SJCRH30 (cell line): ENCODE measurements at regions not wholly inside any gene's neighbourhood (a gene's known extent, or its start where the extent isn't known, plus 50 kb on each side); places are given as distances from the start of the nearest gene placed in this dataset.

Source experiments
- DNase-seq, 2 experiments: peaks; one replicate each; pipeline ENCODE4 v3.0.0-alpha.2; 2015 to 2020
- H3K27ac ChIP-seq: fragments of 250-450 bp; sonication (Bioruptor Pico); 2 replicates; pipeline ENCODE4 v1.5.1; 2020; ENCODE audit warnings: mild to moderate bottlenecking, moderate library complexity
- H3K27me3 ChIP-seq: fragments of 250-450 bp; sonication (Bioruptor Pico); 2 replicates; pipeline ENCODE4 v1.5.1; 2020; ENCODE audit warnings: mild to moderate bottlenecking, moderate library complexity
- H3K36me3 ChIP-seq: fragments of 250-450 bp; sonication (Bioruptor Pico); 2 replicates; pipeline ENCODE4 v1.5.1; 2020; ENCODE audit warnings: mild to moderate bottlenecking, moderate library complexity
- H3K4me1 ChIP-seq: fragments of 250-450 bp; sonication (Bioruptor Pico); 2 replicates; pipeline ENCODE4 v1.5.1; 2020; ENCODE audit warnings: mild to moderate bottlenecking, moderate library complexity
- H3K4me3 ChIP-seq: fragments of 250-450 bp; sonication (Bioruptor Pico); 2 replicates; pipeline ENCODE4 v1.5.1; 2020; ENCODE audit warnings: mild to moderate bottlenecking, moderate library complexity
- H3K9me3 ChIP-seq: fragments of 250-450 bp; sonication (Bioruptor Pico); replicated peaks from 2 replicates; pipeline ENCODE4 v1.5.1; 2020; ENCODE audit warnings: mild to moderate bottlenecking, moderate library complexity

- Histone ChIP-seq H3K9me3 (no peaks in the 10 kb centered on the region), H3K4me1 (no peaks in the 10 kb centered on the region), H3K4me3 (no peak overlapping the region), H3K27ac (no peak overlapping the region), H3K36me3 (no peaks in the 10 kb centered on the region), H3K27me3 (no peaks in the 10 kb centered on the region)
- no peak for DNase-seq
Observed at GRCh38 chr3:187896646-187897045, 151.4 kb upstream of the BCL6 start.

DNA sequence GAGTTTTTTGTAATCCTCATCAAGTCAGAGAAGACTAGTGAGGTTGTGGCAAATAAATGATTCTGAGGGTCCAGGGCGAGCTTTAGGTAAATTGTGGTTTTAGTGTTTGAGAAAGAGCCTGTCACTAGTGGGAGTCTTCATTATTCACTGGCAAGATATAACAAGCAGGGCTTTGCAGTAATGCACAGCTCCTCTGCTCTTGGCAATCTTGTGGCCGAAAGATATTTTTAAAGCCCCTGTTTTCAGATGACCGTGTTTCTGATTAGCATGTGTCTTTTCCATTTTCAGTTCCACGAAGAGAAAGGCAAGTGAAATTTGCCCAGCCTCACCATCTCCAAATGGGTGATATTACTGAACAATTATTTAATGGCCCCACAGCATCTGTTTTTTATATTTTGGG lies 154.0 kb upstream of the BCL6 start:
- no peaks in the 10 kb centered on the region for H3K27me3 ChIP-seq
- no peak for DNase-seq
- no peaks in the 10 kb centered on the region for H3K4me1 ChIP-seq
- no peak overlapping the region for H3K4me3 ChIP-seq
- H3K9me3 ChIP-seq = no peaks in the 10 kb centered on the region
- no peak overlapping the region for H3K27ac ChIP-seq
- H3K36me3 ChIP-seq = no peaks in the 10 kb centered on the region

GRCh38 chr3:187900993-187901755 lies 155.9 kb upstream of the BCL6 start:
- H3K36me3 ChIP-seq = no peaks in the 10 kb centered on the region
- no peak overlapping the region for H3K4me3 ChIP-seq
- DNase-seq = no peak
- no peaks in the 10 kb centered on the region for H3K4me1 ChIP-seq
- H3K27me3 ChIP-seq = no peaks in the 10 kb centered on the region
- H3K27ac ChIP-seq = no peak overlapping the region
- no peaks in the 10 kb centered on the region for H3K9me3 ChIP-seq

DNA sequence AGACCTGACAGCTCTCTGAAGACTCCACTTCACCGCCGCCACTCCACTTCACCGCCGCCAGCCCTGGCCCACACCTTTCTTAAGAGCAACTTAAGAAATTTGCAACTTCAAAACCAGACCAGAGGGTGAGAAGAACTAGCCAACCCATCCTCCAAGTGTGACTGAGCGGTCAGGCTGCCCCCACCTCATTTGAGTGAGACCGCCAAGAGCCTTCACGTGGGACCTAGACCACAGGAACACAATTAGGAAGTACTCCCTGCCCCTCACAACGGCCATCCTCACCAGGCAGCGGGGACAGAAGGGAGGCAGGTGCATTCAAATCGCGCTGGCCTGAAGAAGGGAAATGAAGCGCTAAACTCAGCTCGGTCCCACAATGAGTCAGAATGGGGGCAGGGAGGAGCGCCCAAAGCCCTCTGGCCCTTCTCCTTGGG lies 156.8 kb upstream of the BCL6 start:
- no peaks in the 10 kb centered on the region for H3K36me3 ChIP-seq
- DNase-seq = no peak
- H3K27me3 ChIP-seq = no peaks in the 10 kb centered on the region
- H3K4me3 ChIP-seq = no peak overlapping the region
- no peaks in the 10 kb centered on the region for H3K4me1 ChIP-seq
- H3K27ac ChIP-seq = no peak overlapping the region
- no peaks in the 10 kb centered on the region for H3K9me3 ChIP-seq

DNA sequence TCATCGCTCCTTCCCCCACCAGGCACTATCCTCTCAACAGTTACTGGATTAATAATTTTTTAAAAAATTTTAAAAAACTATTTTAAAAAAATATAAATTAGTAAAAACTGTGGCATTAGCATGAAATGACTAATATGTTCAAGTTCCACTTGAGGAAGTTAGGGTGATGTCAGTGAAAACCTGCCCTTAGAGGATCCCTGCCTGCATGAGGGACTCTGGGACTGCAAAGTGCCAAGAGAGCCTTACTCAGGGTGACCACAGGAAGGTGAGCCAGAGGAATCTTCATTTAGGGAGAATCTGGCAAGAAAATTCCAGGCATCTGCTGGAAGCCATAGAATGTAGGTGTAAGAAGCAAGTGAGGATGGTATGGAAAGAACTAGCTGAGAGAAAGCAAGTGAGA lies 157.7 kb upstream of the BCL6 start:
- no peak for DNase-seq
- H3K27ac ChIP-seq = no peak overlapping the region
- H3K4me3 ChIP-seq = no peak overlapping the region
- H3K27me3 ChIP-seq = no peaks in the 10 kb centered on the region
- H3K36me3 ChIP-seq = no peaks in the 10 kb centered on the region
- no peaks in the 10 kb centered on the region for H3K9me3 ChIP-seq
- H3K4me1 ChIP-seq = no peaks in the 10 kb centered on the region

DNA sequence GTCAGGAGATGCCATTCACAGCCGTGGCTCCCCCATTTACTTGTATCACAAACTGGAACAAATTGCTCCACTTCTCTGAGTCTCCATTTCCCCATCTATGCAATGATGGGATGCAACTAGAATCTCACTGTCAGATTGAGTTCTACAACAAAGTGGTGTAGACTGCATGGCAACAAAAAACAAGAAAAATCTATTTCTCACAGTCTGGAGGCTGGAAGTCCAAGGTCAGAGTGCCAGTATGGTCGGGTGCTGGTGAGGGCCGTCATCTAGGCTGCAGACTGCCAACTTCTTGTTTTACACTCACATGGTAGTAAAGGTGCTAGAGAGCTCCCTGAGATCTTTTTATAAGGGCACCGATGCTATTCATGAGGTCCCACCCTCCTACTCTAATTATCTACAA lies 158.4 kb upstream of the BCL6 start:
- Histone ChIP-seq H3K4me3 (no peak overlapping the region), H3K27ac (no peak overlapping the region), H3K9me3 (no peaks in the 10 kb centered on the region), H3K4me1 (no peaks in the 10 kb centered on the region), H3K27me3 (no peaks in the 10 kb centered on the region), H3K36me3 (no peaks in the 10 kb centered on the region)
- no peak for DNase-seq

- H3K36me3 ChIP-seq = no peaks in the 10 kb centered on the region
- DNase-seq = no peak
- H3K9me3 ChIP-seq = no peaks in the 10 kb centered on the region
- H3K4me1 ChIP-seq = no peaks in the 10 kb centered on the region
- no peak overlapping the region for H3K27ac ChIP-seq
- no peak overlapping the region for H3K4me3 ChIP-seq
- H3K27me3 ChIP-seq = no peaks in the 10 kb centered on the region
Observed at GRCh38 chr3:187906416-187906815, 161.1 kb upstream of the BCL6 start.

DNA sequence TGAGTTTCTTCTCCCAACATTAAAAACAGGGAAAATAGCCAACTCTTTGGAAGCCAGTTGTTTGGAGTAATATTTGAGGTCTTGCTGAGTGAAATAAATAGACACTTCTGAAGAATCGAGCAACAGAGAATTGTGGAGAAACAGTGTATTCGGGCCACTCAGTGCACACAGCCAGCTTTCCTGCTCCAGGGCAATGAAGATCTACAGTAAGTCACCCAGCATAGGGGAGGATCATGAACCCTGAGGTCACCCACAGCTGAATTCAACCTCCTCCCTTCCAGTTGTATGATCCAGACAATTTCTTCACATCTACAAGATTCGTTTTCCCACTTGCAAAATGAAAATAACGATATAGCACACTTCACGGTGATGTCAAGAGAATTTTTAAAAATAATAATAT lies 161.7 kb upstream of the BCL6 start:
- Histone ChIP-seq H3K36me3 (no peaks in the 10 kb centered on the region), H3K4me1 (no peaks in the 10 kb centered on the region), H3K4me3 (no peak overlapping the region), H3K9me3 (no peaks in the 10 kb centered on the region), H3K27me3 (no peaks in the 10 kb centered on the region), H3K27ac (no peak overlapping the region)
- DNase-seq = no peak

GRCh38 chr3:187909866-187910265 lies 164.6 kb upstream of the BCL6 start:
- DNase-seq = no peak
- no peaks in the 10 kb centered on the region for H3K9me3 ChIP-seq

GRCh38 chr3:187912007-187912406 lies 166.7 kb upstream of the BCL6 start:
- H3K4me1 ChIP-seq = no peaks in the 10 kb centered on the region
- no peak overlapping the region for H3K4me3 ChIP-seq
- no peaks in the 10 kb centered on the region for H3K36me3 ChIP-seq
- H3K27ac ChIP-seq = no peak overlapping the region
- H3K9me3 ChIP-seq = no peaks in the 10 kb centered on the region
- DNase-seq = no peak
- H3K27me3 ChIP-seq = no peaks in the 10 kb centered on the region

More at GRCh38 chr3:187909866-187910265, 164.6 kb upstream of the BCL6 start:
- Histone ChIP-seq H3K27me3 (no peaks in the 10 kb centered on the region), H3K4me1 (no peaks in the 10 kb centered on the region), H3K4me3 (no peak overlapping the region), H3K36me3 (no peaks in the 10 kb centered on the region), H3K27ac (no peak overlapping the region)

DNA sequence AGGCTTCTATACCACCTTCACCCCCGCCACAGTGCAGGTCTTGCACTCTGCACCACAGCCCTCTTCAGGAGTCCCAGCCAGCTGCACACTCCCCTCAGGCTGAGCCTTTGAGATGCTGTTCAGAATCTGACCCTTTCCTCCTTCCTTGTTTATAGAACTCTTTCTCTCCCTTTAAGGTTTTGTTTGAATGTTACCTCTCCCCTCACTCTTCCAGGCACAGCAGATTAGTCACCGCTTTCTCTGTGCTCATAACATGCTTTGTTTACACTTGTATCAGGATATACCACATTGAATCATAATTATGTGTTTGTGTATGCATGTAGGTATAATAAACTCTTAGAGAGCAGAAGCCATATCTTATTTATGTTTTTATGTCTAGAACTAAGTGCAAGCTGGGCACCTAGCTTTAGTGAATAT lies 168.4 kb upstream of the BCL6 start:
- H3K4me3 ChIP-seq = no peak overlapping the region
- no peaks in the 10 kb centered on the region for H3K9me3 ChIP-seq
- no peaks in the 10 kb centered on the region for H3K36me3 ChIP-seq
- DNase-seq = no peak
- no peaks in the 10 kb centered on the region for H3K27me3 ChIP-seq
- H3K4me1 ChIP-seq = no peaks in the 10 kb centered on the region
- H3K27ac ChIP-seq = no peak overlapping the region

GRCh38 chr3:187914231-187914630 lies 169.0 kb upstream of the BCL6 start:
- Histone ChIP-seq H3K4me1 (no peaks in the 10 kb centered on the region), H3K27ac (no peak overlapping the region), H3K4me3 (no peak overlapping the region), H3K9me3 (no peaks in the 10 kb centered on the region), H3K36me3 (no peaks in the 10 kb centered on the region), H3K27me3 (no peaks in the 10 kb centered on the region)
- DNase-seq = no peak

DNA sequence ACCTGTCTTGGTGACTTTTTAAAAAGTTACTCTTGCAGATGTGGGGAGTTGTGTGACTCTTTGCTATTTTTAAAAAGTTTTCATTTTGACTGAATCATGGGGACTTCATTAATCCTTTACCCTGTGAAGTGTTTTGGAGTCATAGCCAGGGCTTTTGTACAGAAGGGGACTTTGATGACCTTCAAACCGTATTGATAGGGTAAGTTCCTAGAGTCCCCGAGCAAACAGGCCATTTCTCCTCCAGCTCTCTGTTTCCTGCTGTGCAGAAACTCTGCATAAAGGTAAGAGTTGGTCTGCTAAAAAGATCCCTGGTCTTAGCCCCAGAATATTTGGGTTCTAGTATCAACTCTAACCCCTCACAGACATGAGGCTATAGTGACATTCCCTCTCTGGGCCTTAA lies 170.8 kb upstream of the BCL6 start:
- H3K36me3 ChIP-seq = no peaks in the 10 kb centered on the region
- no peaks in the 10 kb centered on the region for H3K27me3 ChIP-seq

DNA sequence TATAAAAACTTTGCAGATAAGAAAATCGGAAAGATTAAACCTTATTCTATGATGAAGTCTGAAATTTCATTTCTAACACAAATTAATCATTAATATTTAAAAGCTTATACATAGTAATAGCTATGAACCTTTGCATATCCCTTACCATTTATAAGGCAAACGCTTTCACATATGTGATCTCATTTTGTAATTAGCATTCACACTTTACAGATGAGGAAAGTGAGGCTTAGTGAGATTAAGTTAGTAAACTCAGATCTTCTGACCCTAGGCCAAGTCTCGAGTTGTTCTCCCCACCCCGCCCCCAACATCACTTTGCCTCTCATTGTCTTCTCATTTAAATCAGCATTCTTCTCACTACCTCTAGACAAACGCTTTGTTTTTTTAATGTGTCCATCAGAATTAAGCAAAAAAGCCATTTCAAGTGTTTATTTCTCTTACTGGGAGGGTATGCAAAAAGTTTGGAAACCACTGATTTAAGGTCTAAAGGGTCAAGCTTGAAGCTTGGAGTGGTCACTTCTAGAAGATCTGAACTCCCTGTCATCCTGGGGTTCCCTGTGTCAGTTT lies 172.9 kb upstream of the BCL6 start:
- DNase-seq = no peak
- Histone ChIP-seq H3K4me3 (no peak overlapping the region), H3K9me3 (no peaks in the 10 kb centered on the region), H3K4me1 (no peaks in the 10 kb centered on the region), H3K36me3 (no peaks in the 10 kb centered on the region), H3K27ac (no peak overlapping the region), H3K27me3 (no peaks in the 10 kb centered on the region)

More for the DNA sequence above, 170.8 kb upstream of the BCL6 start:
- H3K4me1 ChIP-seq = no peaks in the 10 kb centered on the region
- DNase-seq = no peak
- H3K27ac ChIP-seq = no peak overlapping the region
- H3K9me3 ChIP-seq = no peaks in the 10 kb centered on the region
- H3K4me3 ChIP-seq = no peak overlapping the region

GRCh38 chr3:187919048-187919447 lies 173.8 kb upstream of the BCL6 start:
- Histone ChIP-seq H3K27ac (no peak overlapping the region), H3K36me3 (no peaks in the 10 kb centered on the region), H3K9me3 (no peaks in the 10 kb centered on the region), H3K4me1 (no peaks in the 10 kb centered on the region), H3K4me3 (no peak overlapping the region), H3K27me3 (no peaks in the 10 kb centered on the region)
- DNase-seq = no peak

DNA sequence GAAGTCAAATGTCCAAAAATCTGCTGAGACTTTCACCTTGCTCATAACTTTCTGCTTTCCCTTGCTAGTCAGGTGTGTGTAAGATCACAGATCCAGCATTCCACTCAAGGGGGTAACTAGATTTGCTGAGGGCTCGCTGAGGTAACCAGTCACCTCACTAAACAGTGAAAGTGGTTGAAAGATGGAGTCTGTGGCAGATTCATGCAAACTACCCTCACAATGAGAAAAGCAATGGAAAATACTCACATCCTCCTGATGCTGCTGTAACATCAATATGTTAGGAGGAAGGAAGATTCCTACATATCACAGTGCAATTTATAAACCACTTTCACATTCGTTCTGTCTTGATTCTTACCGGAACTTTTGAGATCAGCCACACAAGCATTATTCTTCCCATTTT lies 174.3 kb upstream of the BCL6 start:
- Histone ChIP-seq H3K27ac (no peak overlapping the region), H3K9me3 (no peaks in the 10 kb centered on the region), H3K36me3 (no peaks in the 10 kb centered on the region), H3K4me1 (no peaks in the 10 kb centered on the region), H3K27me3 (no peaks in the 10 kb centered on the region), H3K4me3 (no peak overlapping the region)
- no peak for DNase-seq
